ENCODE measurements at regions not wholly inside any gene's neighbourhood (a gene's known extent, or its start where the extent isn't known, plus 50 kb on each side); places are given as distances from the start of the nearest gene placed in this dataset. TPM values are rescaled to one million over a fixed set of nuclear protein-coding genes. Genes with fewer than 3 reads are reported as not detected.

DNA sequence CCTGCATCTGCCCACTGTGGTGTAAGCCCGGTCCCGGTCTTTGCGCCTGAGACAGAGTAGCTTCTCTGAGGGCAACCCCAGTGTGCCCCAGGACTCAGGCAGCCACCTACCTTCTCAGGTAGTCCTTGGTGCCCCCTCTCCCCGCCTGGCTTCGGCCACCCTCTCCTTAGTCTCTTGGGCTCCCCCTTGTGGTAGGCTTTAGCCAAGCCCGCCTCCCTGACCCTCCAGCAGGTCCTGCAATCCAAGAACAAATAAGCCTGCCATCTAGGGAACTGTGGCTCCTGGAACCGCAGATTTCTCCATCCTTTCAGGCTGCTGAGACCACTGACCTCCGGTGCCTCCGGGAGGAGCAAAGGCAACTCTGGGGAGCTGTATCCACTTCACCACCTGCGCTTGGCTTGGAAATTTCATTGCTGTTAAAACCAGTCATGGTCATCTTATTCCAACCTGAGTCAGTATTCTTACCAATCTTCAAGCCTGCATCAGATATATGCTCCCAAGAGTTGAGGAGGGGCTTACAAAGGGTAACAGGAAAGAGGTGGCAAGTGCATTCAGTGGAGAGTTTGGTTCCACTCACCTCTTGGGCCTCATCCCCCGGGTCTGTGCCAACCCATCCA lies 52.8 kb upstream of the TENM4 start:
- H3K9me3 Mint-ChIP-seq = peaks cover 0 to 8% (median under 1%) of the 10 kb centered on the region in 8 donors

DNA sequence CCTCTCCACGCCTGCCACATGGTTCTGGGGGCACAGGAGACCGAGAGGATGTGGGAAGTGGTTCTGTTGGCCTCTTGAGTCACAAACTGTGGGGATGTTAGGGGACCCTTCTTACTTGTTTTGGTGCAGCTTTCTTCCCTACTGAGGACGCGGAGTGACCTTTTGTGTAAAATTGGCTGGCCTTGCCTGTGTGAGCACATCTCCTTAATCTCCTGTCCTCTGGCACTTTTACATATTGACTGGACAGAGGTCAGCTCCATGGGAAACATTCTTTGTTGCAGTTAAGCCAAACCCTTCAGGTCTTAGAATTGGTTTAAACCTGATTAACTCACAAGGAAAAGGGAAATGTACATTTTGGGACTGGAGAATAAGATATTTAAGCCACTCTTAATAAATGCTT lies 51.2 kb upstream of the TENM4 start:
- ChIA-PET CTCF (ENCODE audit: partially characterized antibody) (interaction anchor here (1.0 kb wide), 1 partner anchor 11 kb away, joined by 3 read pairs; no protein-coding TSS in a partner anchor), POLR2A (ENCODE audit: partially characterized antibody) (no interaction called here)
- no peaks in the 10 kb centered on the region for H3K4me1 Mint-ChIP-seq
- H3K27ac ChIP-seq (ENCODE audit: low read depth, low read length) = no peak overlapping the region
- no peak overlapping the region for H3K4me3 Mint-ChIP-seq
- no peaks in the 10 kb centered on the region for H3K9me3 ChIP-seq (ENCODE audit: control insufficient read depth in 1 of 2, low read length in 2 of 2)
- H3K9me3 Mint-ChIP-seq = peaks cover 0 to 4% (median 0%) of the 10 kb centered on the region in 8 donors
- H3K27me3 Mint-ChIP-seq = peaks cover 0 to 1% of the 10 kb centered on the region in 2 donors
- no peak for DNase-seq
- intact Hi-C loops (cut with micrococcal nuclease) = no loop called here
- no peaks in the 10 kb centered on the region for H3K4me1 ChIP-seq (ENCODE audit: insufficient read depth, low read length)
- no peaks in the 10 kb centered on the region for H3K36me3 Mint-ChIP-seq
- no peaks in the 10 kb centered on the region for H3K27me3 ChIP-seq (ENCODE audit: insufficient read depth, low read length)
- H3K27ac Mint-ChIP-seq = no peak overlapping the region
- H3K36me3 ChIP-seq (ENCODE audit: insufficient read depth, low read length) = no peaks in the 10 kb centered on the region
- H3K4me3 ChIP-seq (ENCODE audit: low read length in 2 of 2) = no peak overlapping the region

More for the DNA sequence above, 52.8 kb upstream of the TENM4 start:
- POLR2A ChIA-PET (ENCODE audit: partially characterized antibody) = no interaction called here
- no peak overlapping the region for H3K4me3 ChIP-seq (ENCODE audit: low read length in 2 of 2)
- no peaks in the 10 kb centered on the region for H3K36me3 Mint-ChIP-seq
- H3K4me1 Mint-ChIP-seq = no peaks in the 10 kb centered on the region
- H3K27me3 Mint-ChIP-seq = peaks cover 0 to 1% of the 10 kb centered on the region in 2 donors
- no peak overlapping the region for H3K4me3 Mint-ChIP-seq
- no peaks in the 10 kb centered on the region for H3K4me1 ChIP-seq (ENCODE audit: insufficient read depth, low read length)
- H3K27me3 ChIP-seq (ENCODE audit: insufficient read depth, low read length) = no peaks in the 10 kb centered on the region
- DNase-seq = peak in 2 of 5 donors; percentile 0 to 4
- H3K27ac ChIP-seq (ENCODE audit: low read depth, low read length) = no peak overlapping the region
- no peaks in the 10 kb centered on the region for H3K9me3 ChIP-seq (ENCODE audit: control insufficient read depth in 1 of 2, low read length in 2 of 2)
- no peaks in the 10 kb centered on the region for H3K36me3 ChIP-seq (ENCODE audit: insufficient read depth, low read length)
- peak overlapping the region in 1 of 7 donors; percentile 9 for H3K27ac Mint-ChIP-seq
- intact Hi-C loops (cut with micrococcal nuclease) = no loop called here
- CTCF ChIA-PET (ENCODE audit: partially characterized antibody) = no interaction called here

Small RNAs in the stretch of these regions (microRNA-seq; reads per million reads assigned to microRNA genes)
- not detected for gene MIR4300 (ENCODE audit: borderline microRNAs expressed, borderline number of aligned reads, borderline replicate concordance)

All from CD4-positive, alpha-beta memory T cell (primary cell).